ENCODE measurements at regions not wholly inside any gene's neighbourhood (a gene's known extent, or its start where the extent isn't known, plus 50 kb on each side); places are given as distances from the start of the nearest gene placed in this dataset.

DNA sequence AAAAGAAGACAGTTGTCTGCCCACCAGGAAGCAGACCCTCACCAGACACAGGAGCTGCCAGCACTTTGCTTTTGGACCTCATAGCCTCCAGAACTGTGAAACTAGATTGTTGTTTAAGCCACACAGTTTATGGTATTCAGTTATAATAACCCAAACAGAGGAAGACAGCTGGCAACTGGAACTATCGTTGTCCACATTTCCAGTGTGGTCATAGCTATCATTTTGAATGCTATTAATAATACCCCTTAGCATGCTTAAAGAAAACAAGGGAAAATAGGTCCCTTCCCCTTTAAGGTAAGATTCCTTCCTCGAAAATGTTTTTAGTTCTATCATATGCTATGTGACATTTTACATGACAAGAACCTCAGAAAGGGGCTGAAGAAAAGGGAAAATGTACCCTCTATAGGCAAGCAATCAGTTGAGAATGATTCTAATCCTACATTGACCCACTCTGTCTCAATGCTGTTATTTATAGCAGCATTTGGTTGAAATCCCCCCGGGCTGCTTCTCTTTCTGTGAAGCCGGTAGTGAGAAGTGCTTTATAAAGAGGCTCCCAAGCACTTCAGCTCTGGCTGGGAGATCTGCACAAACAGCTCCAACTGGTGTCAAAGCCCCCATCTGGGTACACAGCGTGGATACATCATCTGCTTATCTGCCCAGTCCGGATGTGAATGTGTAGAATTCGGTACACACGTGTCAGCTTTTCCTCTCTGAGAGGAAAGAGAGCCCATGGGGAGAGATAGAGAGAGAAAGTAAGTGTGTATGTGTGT, 221.2 kb upstream of the FLRT2 start:
- no peak for TF ChIP-seq POLR2AphosphoS5 (IDR thresholded peaks at IDR 0.05)
- no peak for TF ChIP-seq POLR2A (IDR thresholded peaks at IDR 0.05)
- TF ChIP-seq, protein P1, sequence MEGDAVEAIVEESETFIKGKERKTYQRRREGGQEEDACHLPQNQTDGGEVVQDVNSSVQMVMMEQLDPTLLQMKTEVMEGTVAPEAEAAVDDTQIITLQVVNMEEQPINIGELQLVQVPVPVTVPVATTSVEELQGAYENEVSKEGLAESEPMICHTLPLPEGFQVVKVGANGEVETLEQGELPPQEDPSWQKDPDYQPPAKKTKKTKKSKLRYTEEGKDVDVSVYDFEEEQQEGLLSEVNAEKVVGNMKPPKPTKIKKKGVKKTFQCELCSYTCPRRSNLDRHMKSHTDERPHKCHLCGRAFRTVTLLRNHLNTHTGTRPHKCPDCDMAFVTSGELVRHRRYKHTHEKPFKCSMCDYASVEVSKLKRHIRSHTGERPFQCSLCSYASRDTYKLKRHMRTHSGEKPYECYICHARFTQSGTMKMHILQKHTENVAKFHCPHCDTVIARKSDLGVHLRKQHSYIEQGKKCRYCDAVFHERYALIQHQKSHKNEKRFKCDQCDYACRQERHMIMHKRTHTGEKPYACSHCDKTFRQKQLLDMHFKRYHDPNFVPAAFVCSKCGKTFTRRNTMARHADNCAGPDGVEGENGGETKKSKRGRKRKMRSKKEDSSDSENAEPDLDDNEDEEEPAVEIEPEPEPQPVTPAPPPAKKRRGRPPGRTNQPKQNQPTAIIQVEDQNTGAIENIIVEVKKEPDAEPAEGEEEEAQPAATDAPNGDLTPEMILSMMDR (IDR thresholded peaks at IDR 0.05), result no peak

All from prostate gland (tissue), 2 donors.